Spleen (tissue), 11 donors: ENCODE measurements at regions not wholly inside any gene's neighbourhood (a gene's known extent, or its start where the extent isn't known, plus 50 kb on each side); places are given as distances from the start of the nearest gene placed in this dataset.

Experiments
- DNase-seq: peaks from one replicate; pipeline ENCODE4 v3.0.0-alpha.2; 2020
- H3K27ac ChIP-seq, 8 donors: fragments of 200-600 bp; sonication (generic) in 7 of 8; 1 replicate in 4 of 8; 2 replicates in 4 of 8; pipeline versions ENCODE4 v1.5.0 to v1.8.0; 2016 to 2021; ENCODE audit warnings: inconsistent platforms in 4 of 8, mild to moderate bottlenecking in 4 of 8, moderate library complexity in 1 of 8
- H3K27me3 ChIP-seq, 7 donors: fragments of 200-600 bp; sonication (generic) in 6 of 7; replicated peaks in 1 of 7; 1 replicate in 4 of 7; 2 replicates in 3 of 7; pipeline versions ENCODE4 v1.5.0 to v1.8.0; 2016 to 2021; ENCODE audit warnings: inconsistent platforms in 3 of 7, mild to moderate bottlenecking in 1 of 7
- H3K36me3 ChIP-seq, 6 donors: fragments of 200-600 bp; sonication (generic) in 5 of 6; 1 replicate in 4 of 6; 2 replicates in 2 of 6; pipeline versions ENCODE4 v1.5.0 to v1.8.0; 2016 to 2021; ENCODE audit warnings: inconsistent platforms in 2 of 6
- H3K4me1 ChIP-seq, 6 donors: fragments of 200-600 bp; sonication (generic) in 5 of 6; 1 replicate in 3 of 6; 2 replicates in 3 of 6; pipeline versions ENCODE4 v1.5.0 to v1.8.0; 2016 to 2021; ENCODE audit warnings: inconsistent platforms in 3 of 6
- H3K4me3 ChIP-seq, 8 donors: fragments of 200-600 bp; sonication (generic) in 7 of 8; 1 replicate in 4 of 8; 2 replicates in 4 of 8; pipeline versions ENCODE4 v1.5.0 to v1.8.0; 2016 to 2021; ENCODE audit warnings: inconsistent platforms in 4 of 8, mild to moderate bottlenecking in 4 of 8, moderate library complexity in 2 of 8
- H3K9me3 ChIP-seq, 8 donors: fragments of 200-600 bp; sonication (generic) in 7 of 8; 1 replicate in 4 of 8; 2 replicates in 4 of 8; pipeline versions ENCODE4 v1.5.0 to v1.8.0; 2016 to 2021; ENCODE audit warnings: inconsistent platforms in 4 of 8
- POLR2A ChIP-seq, 3 donors: fragments of 450-650 bp; IDR thresholded peaks; one replicate each; pipeline ENCODE4 v1.5.1; 2017; ENCODE audit warnings: antibody characterized with exemption in 3 of 3, mild to moderate bottlenecking in 1 of 3
- POLR2AphosphoS5 ChIP-seq, 3 donors: sonication (generic); formaldehyde crosslinking; IDR thresholded peaks; one replicate each; pipeline ENCODE4 v1.5.1; 2017; ENCODE audit warnings: antibody characterized with exemption in 3 of 3
- WGBS, 5 donors: extraction: QIAGEN DNeasy Blood & Tissue Kit in 3 of 5; methylation state at CpG; one replicate each; pipeline versions ENCODE4 v1.1.5 to v1.1.7; 2013 to 2018; 5-methylcytosine and 5-hydroxymethylcytosine counted together
- intact Hi-C: fragments of 100-400 bp; cut with DNase I; formaldehyde crosslinking; loops from one replicate; pipeline ENCODE4 v1.15.0; 2023; ENCODE audit warnings: low total_unique reads
- TF ChIP-seq, protein P1 (sequence below), 11 experiments: fragments of 200-600 bp in 7 of 11; fragments of 450-650 bp in 4 of 11; sonication (generic) in 4 of 11; IDR thresholded peaks in 8 of 11; conservative IDR thresholded peaks in 3 of 11; 1 replicate in 7 of 11; 2 replicates in 4 of 11; pipeline versions ENCODE4 v1.4.0 to v1.8.0; 2016 to 2021; ENCODE audit warnings: antibody characterized with exemption in 11 of 11, inconsistent platforms in 4 of 11, mild to moderate bottlenecking in 1 of 11
- donor health status: healthy with polysubstance abuse.
- donor health status: DM: no; HTN: no; CAD: no; lungs with moderate emphysema.
- donor health status: DM: no; HTN: no; CAD: no.
- donor health status: Bipolar disorder and iron deficiency.
- donor health status: healthy.
- donor health status: DM: no; HTN: no; CAD: no.
- donor health status: DM: yes; HTN: yes; CAD: no.

DNA sequence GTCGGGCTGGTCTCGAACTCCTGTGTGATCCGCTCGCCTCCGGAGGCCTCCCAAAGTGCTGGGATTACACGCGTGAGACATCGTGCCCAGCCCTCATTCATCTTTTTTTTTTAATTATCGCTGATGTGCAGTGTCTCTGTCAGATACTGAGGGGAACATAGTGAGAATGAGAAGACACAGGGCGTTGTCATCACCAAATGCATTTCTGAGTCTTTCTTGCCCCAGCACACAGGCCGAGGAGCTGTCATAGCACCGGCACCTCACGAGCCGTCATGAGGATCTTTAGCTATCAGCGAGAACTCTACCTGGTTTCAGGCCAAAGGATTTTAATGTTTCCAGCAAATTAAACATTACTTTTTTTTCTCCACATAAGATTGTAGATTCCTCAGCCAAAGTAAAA lies 548.0 kb upstream of the SOX11 start:
- 90 to 95% (median 92%) methylated on average over 15 of the region's 15 CpGs for WGBS, 5 donors
- H3K36me3 ChIP-seq = no peaks in the 10 kb centered on the region
- TF ChIP-seq, protein P1, sequence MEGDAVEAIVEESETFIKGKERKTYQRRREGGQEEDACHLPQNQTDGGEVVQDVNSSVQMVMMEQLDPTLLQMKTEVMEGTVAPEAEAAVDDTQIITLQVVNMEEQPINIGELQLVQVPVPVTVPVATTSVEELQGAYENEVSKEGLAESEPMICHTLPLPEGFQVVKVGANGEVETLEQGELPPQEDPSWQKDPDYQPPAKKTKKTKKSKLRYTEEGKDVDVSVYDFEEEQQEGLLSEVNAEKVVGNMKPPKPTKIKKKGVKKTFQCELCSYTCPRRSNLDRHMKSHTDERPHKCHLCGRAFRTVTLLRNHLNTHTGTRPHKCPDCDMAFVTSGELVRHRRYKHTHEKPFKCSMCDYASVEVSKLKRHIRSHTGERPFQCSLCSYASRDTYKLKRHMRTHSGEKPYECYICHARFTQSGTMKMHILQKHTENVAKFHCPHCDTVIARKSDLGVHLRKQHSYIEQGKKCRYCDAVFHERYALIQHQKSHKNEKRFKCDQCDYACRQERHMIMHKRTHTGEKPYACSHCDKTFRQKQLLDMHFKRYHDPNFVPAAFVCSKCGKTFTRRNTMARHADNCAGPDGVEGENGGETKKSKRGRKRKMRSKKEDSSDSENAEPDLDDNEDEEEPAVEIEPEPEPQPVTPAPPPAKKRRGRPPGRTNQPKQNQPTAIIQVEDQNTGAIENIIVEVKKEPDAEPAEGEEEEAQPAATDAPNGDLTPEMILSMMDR (IDR thresholded peaks at IDR 0.05 in 8 of 11, conservative IDR thresholded peaks at IDR 0.05 in 3 of 11) = no peak
- TF ChIP-seq POLR2AphosphoS5 (IDR thresholded peaks at IDR 0.05) (no peak), POLR2A (IDR thresholded peaks at IDR 0.05) (no peak)

DNA sequence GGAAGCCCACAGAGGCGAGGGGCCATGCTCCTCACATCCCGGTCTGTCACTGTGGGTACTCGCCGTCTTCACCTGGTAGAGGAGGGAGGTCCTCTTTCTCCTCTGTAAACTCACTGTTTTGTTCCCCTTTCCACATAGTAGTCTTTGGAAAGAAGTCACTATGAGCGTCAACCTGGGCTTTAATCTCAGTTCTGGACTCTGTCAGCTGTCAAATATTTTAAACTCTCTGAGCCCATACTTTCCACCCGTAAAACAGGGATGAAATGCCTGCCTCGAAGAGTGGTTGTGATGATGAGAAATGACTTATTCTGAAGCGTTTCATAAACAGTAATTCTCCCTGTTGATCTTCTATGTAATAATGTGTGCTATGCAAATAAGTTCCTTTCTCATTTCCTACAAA lies 547.1 kb upstream of the SOX11 start:
- WGBS, 5 donors = 67 to 85% (median 78%) methylated on average over 8 of the region's 8 CpGs
- Histone ChIP-seq H3K27ac (no peak overlapping the region), H3K27me3 (no peaks in the 10 kb centered on the region)

More for the DNA sequence above, 548.0 kb upstream of the SOX11 start:
- H3K9me3 ChIP-seq = peaks cover 0 to 39% (median 23%) of the 10 kb centered on the region in 8 donors
- no peaks in the 10 kb centered on the region for H3K4me1 ChIP-seq
- H3K27ac ChIP-seq = no peak overlapping the region
- intact Hi-C loops = no loop called here
- no peak for DNase-seq
- no peak overlapping the region for H3K4me3 ChIP-seq
- no peaks in the 10 kb centered on the region for H3K27me3 ChIP-seq

DNA sequence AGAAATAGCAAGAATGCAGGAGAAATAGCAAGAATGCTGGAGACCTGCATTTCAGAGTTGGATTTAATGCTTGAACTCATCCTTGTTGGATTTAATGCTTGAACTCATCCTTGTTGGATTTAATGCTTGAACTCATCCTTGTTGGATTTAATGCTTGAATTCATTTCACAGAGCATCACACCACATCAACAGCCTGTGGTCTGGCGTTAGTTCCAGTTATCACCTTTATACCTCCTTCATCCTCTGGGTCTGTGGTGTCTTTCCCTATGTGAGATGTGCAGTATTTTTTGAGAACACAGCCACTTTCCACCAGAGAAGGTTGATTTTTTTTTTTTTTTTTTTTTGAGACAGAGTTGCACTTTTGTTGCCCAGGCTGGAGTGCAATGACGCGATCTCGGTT lies 546.4 kb upstream of the SOX11 start:
- no peaks in the 10 kb centered on the region for H3K36me3 ChIP-seq
- no peaks in the 10 kb centered on the region for H3K27me3 ChIP-seq
- H3K4me1 ChIP-seq = no peaks in the 10 kb centered on the region
- 94 to 98% (median 95%) methylated on average over 4 of the region's 4 CpGs for WGBS, 5 donors
- intact Hi-C loops = no loop called here
- peaks cover 0 to 46% (median 37%) of the 10 kb centered on the region in 8 donors for H3K9me3 ChIP-seq
- H3K4me3 ChIP-seq = no peak overlapping the region
- TF ChIP-seq, protein P1 (IDR thresholded peaks at IDR 0.05 in 8 of 11, conservative IDR thresholded peaks at IDR 0.05 in 3 of 11) = no peak
- TF ChIP-seq POLR2A (IDR thresholded peaks at IDR 0.05) (no peak), POLR2AphosphoS5 (IDR thresholded peaks at IDR 0.05) (no peak)
- H3K27ac ChIP-seq = no peak overlapping the region
- no peak for DNase-seq

More for the DNA sequence above, 547.1 kb upstream of the SOX11 start:
- TF ChIP-seq, protein P1 (IDR thresholded peaks at IDR 0.05 in 8 of 11, conservative IDR thresholded peaks at IDR 0.05 in 3 of 11) = no peak
- no peak for TF ChIP-seq POLR2AphosphoS5 (IDR thresholded peaks at IDR 0.05)
- DNase-seq = no peak
- Histone ChIP-seq H3K36me3 (no peaks in the 10 kb centered on the region), H3K9me3 (peaks cover 0 to 45% (median 32%) of the 10 kb centered on the region in 8 donors), H3K4me1 (no peaks in the 10 kb centered on the region), H3K4me3 (no peak overlapping the region)
- intact Hi-C loops = no loop called here

DNA sequence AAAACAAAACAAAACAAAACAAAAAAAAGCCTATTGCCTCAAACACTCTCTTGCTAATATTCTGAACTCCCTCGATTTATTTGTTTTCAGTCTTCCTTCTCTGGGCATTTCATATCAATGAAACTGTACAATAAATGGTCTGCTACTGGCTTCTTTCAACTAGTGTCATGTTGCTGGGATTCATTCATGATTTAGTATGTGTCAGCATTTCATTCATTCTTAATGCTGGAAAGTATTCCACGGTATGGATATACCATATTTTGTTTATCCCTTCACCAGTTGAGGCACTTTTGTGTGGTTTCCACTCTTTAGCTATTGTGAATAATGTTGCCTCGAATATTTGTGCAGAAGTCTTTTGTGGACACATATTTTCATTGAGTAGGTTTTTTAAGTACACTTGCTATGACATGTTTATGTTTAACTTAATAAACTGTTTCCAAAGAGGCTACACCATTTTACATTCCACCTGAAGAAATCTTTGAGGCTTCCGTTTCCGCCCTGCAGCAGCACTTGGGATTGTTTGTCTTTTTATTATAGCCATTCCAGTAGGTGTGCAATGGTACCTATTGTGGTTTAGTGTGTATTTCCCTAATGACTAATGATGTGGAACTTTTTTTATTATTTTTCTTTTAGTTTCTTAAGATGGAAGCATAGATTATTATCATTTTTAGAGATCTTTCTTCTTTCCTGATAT lies 543.6 kb upstream of the SOX11 start:
- H3K4me3 ChIP-seq = no peak overlapping the region
- WGBS, 5 donors = 81 to 88% (median 82%) methylated on average over 5 of the region's 5 CpGs
- no peak for TF ChIP-seq POLR2A (IDR thresholded peaks at IDR 0.05)
- TF ChIP-seq POLR2AphosphoS5 (IDR thresholded peaks at IDR 0.05) = no peak
- TF ChIP-seq, protein P1 (IDR thresholded peaks at IDR 0.05 in 8 of 11, conservative IDR thresholded peaks at IDR 0.05 in 3 of 11) = no peak
- H3K27ac ChIP-seq = no peak overlapping the region
- H3K4me1 ChIP-seq = no peaks in the 10 kb centered on the region
- intact Hi-C loops = no loop called here
- H3K9me3 ChIP-seq = peaks cover 0 to 67% (median 43%) of the 10 kb centered on the region in 8 donors
- H3K27me3 ChIP-seq = no peaks in the 10 kb centered on the region
- H3K36me3 ChIP-seq = no peaks in the 10 kb centered on the region
- DNase-seq = no peak
